ENCODE measurements at regions not wholly inside any gene's neighbourhood (a gene's known extent, or its start where the extent isn't known, plus 50 kb on each side); places are given as distances from the start of the nearest gene placed in this dataset.

DNA sequence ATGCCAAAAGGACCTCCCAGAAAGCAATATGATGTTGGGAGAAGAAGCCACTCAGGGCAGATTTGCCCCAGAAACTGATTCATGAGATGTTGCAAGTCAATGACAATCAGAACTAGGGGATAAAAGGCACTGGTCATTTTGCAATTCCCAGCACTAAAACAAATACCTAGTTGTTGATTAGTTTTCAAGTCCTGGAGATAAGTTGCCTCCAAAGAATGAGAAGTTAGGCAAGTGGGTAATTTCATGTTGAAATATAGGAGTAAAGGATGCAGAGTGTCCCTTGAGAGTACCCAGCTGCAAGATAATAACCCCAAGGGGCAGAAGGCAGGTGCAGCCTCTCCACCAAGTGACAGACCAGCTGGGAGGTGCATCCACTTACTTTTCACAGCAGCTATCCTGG, 363.6 kb downstream of the PBX1 start:
- no peak overlapping the region for H3K4me3 ChIP-seq (ENCODE audit: low read depth in 2 of 2, low read length in 1 of 2)
- H3K9me2 ChIP-seq = no peaks in the 10 kb centered on the region
- H3K4me2 ChIP-seq = no peak overlapping the region
- H3K9me3 ChIP-seq = no peaks in the 10 kb centered on the region
- no peaks in the 10 kb centered on the region for H3K36me3 ChIP-seq (replicated peaks in 1 of 2; ENCODE audit: control insufficient read depth in 1 of 2, insufficient read depth in 2 of 2, low read length in 1 of 2)
- H3K79me2 ChIP-seq (ENCODE audit: insufficient read depth) = no peaks in the 10 kb centered on the region
- no peak for DNase-seq
- H3K27ac ChIP-seq (ENCODE audit: low read depth in 2 of 2, low read length in 1 of 2) = no peak overlapping the region
- ChIA-PET POLR2A (no interaction called here), CTCF (no interaction called here)
- no peaks in the 10 kb centered on the region for H4K20me1 ChIP-seq (ENCODE audit: insufficient read depth)
- no peaks in the 10 kb centered on the region for H3K27me3 ChIP-seq (ENCODE audit: insufficient read depth)
- peaks cover 0 to 6% of the 10 kb centered on the region in 2 experiments; a peak in 1 of 4 replicates for H3K4me1 ChIP-seq (ENCODE audit: control insufficient read depth in 1 of 2, insufficient read depth in 2 of 2, low read depth in 1 of 2, low read length in 1 of 2)
- TF ChIP-seq NFIC (IDR thresholded peaks at IDR 0.05; ENCODE audit: borderline replicate concordance) = no peak
- TF ChIP-seq, protein P1, sequence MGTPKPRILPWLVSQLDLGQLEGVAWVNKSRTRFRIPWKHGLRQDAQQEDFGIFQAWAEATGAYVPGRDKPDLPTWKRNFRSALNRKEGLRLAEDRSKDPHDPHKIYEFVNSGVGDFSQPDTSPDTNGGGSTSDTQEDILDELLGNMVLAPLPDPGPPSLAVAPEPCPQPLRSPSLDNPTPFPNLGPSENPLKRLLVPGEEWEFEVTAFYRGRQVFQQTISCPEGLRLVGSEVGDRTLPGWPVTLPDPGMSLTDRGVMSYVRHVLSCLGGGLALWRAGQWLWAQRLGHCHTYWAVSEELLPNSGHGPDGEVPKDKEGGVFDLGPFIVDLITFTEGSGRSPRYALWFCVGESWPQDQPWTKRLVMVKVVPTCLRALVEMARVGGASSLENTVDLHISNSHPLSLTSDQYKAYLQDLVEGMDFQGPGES (IDR thresholded peaks at IDR 0.05; ENCODE audit: low read depth, low read length) = no peak
- TF ChIP-seq, protein P2, sequence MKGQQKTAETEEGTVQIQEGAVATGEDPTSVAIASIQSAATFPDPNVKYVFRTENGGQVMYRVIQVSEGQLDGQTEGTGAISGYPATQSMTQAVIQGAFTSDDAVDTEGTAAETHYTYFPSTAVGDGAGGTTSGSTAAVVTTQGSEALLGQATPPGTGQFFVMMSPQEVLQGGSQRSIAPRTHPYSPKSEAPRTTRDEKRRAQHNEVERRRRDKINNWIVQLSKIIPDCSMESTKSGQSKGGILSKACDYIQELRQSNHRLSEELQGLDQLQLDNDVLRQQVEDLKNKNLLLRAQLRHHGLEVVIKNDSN (IDR thresholded peaks at IDR 0.05; ENCODE audit: borderline replicate concordance, low read depth) = no peak
- no peak for TF ChIP-seq EZH2phosphoT487 (IDR thresholded peaks at IDR 0.05; ENCODE audit: borderline replicate concordance, low read depth)
- TF ChIP-seq NRF1 (IDR thresholded peaks at IDR 0.05; ENCODE audit: low read depth, low read length) = no peak
- no peak for TF ChIP-seq TAF1 (IDR thresholded peaks at IDR 0.05; ENCODE audit: borderline replicate concordance, low read depth, low read length)
- no peak for TF ChIP-seq CHD2 (IDR thresholded peaks at IDR 0.05; ENCODE audit: low read length, partially characterized antibody)
- no peak for TF ChIP-seq RXRA (IDR thresholded peaks at IDR 0.05; ENCODE audit: borderline replicate concordance, low read depth)
- no peak for TF ChIP-seq RAD21 (IDR thresholded peaks at IDR 0.05; ENCODE audit: low read length)
- TF ChIP-seq EP300 (IDR thresholded peaks at IDR 0.05; ENCODE audit: borderline replicate concordance in 1 of 2, low read depth in 1 of 2, low read length in 1 of 2) = no peak
- TF ChIP-seq FOSL2 (IDR thresholded peaks at IDR 0.05; ENCODE audit: borderline replicate concordance, low read depth) = no peak
- TF ChIP-seq, protein P3, sequence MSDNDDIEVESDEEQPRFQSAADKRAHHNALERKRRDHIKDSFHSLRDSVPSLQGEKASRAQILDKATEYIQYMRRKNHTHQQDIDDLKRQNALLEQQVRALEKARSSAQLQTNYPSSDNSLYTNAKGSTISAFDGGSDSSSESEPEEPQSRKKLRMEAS (IDR thresholded peaks at IDR 0.05; ENCODE audit: low read depth) = no peak
- no peak for TF ChIP-seq MXI1 (IDR thresholded peaks at IDR 0.05; ENCODE audit: low read depth, low read length)
- TF ChIP-seq PBX3 (IDR thresholded peaks at IDR 0.05) = no peak
- no peak for TF ChIP-seq SMC3 (IDR thresholded peaks at IDR 0.05; ENCODE audit: low read depth, low read length)
- no peak for TF ChIP-seq JUND (IDR thresholded peaks at IDR 0.05)
- no peak for TF ChIP-seq MEF2A (IDR thresholded peaks at IDR 0.05; ENCODE audit: borderline replicate concordance, low read depth)
- no peak for TF ChIP-seq POLR2AphosphoS5 (IDR thresholded peaks at IDR 0.05; ENCODE audit: low read depth, low read length)
- H3F3A ChIP-seq (replicated peaks; ENCODE audit: insufficient read depth) = no peaks in the 10 kb centered on the region
- H2AFZ ChIP-seq (ENCODE audit: low read depth) = no peak overlapping the region
- no peak overlapping the region for H3K9ac ChIP-seq
